SU-DHL-6 (cell line): ENCODE measurements at regions not wholly inside any gene's neighbourhood (a gene's known extent, or its start where the extent isn't known, plus 50 kb on each side); places are given as distances from the start of the nearest gene placed in this dataset.
"Not testable (repeated sequence)": the region's sequence is repeated elsewhere in the genome, so short reads cannot be mapped to it uniquely, and the experiment has no call there.

ENCODE experiments used
- H2AFZ ChIP-seq: fragments of 200-600 bp; sonication (generic); 2 replicates; pipeline ENCODE4 v1.6.1; 2014; ENCODE audit warnings: low read depth, mild to moderate bottlenecking, moderate library complexity, mixed read lengths, antibody characterized with exemption, low read length; ENCODE audit not compliant: severe bottlenecking
- H3F3A ChIP-seq: fragments of 200-600 bp; shearing (Covaris generic); 2 replicates; pipeline ENCODE4 v1.6.0; 2016; ENCODE audit warnings: antibody characterized with exemption, mild to moderate bottlenecking; ENCODE audit not compliant: insufficient read depth
- H3K27ac ChIP-seq: fragments of 200-600 bp; sonication (generic); 2 replicates; pipeline ENCODE4 v1.5.1; 2016; ENCODE audit warnings: low read depth, mild to moderate bottlenecking, low read length, moderate library complexity, mixed read lengths
- H3K27me3 ChIP-seq: fragments of 200-600 bp; sonication (generic), shearing (Covaris generic); 2 replicates; pipeline ENCODE4 v1.6.0; 2014; ENCODE audit warnings: mild to moderate bottlenecking, low read length
- H3K36me3 ChIP-seq: fragments of 200-600 bp; sonication (generic); 2 replicates; pipeline ENCODE4 v1.6.1; 2014; ENCODE audit warnings: mild to moderate bottlenecking, low read length, mixed read lengths
- H3K4me2 ChIP-seq: fragments of 300-600, 200-600 bp; shearing (Covaris generic), sonication (generic); 2 replicates; pipeline ENCODE4 v1.6.0; 2014; ENCODE audit warnings: low read length, low read depth, mild to moderate bottlenecking; ENCODE audit not compliant: poor library complexity, severe bottlenecking
- H3K4me3 ChIP-seq: fragments of 200-600 bp; sonication (generic); 2 replicates; pipeline ENCODE4 v1.5.1; 2014; ENCODE audit warnings: antibody characterized with exemption, low read length, mild to moderate bottlenecking, mixed read lengths; ENCODE audit not compliant: insufficient read depth, poor library complexity, severe bottlenecking
- H3K79me2 ChIP-seq: fragments of 200-600 bp; sonication (generic); 2 replicates; pipeline ENCODE4 v1.6.1; 2014; ENCODE audit warnings: mild to moderate bottlenecking, low read length, moderate library complexity; ENCODE audit not compliant: insufficient read depth
- H3K9ac ChIP-seq: fragments of 200-600 bp; sonication (generic); 2 replicates; pipeline ENCODE4 v1.7.0; 2014; ENCODE audit warnings: mild to moderate bottlenecking, low read length
- H3K9me2 ChIP-seq: fragments of 200-600 bp; sonication (generic); replicated peaks from 2 replicates; pipeline ENCODE4 v1.6.1; 2014; ENCODE audit warnings: low read length; ENCODE audit not compliant: insufficient read depth
- H3K9me3 ChIP-seq: fragments of 200-600 bp; sonication (generic); 2 replicates; pipeline ENCODE4 v1.6.1; 2014; ENCODE audit warnings: low read length, mixed read lengths; ENCODE audit not compliant: insufficient read depth
- H4K20me1 ChIP-seq: fragments of 200-600 bp; sonication (generic); 2 replicates; pipeline ENCODE4 v1.6.1; 2014; ENCODE audit warnings: low read depth, mild to moderate bottlenecking, antibody characterized with exemption, low read length, moderate library complexity, mixed read lengths
- EZH2phosphoT487 ChIP-seq: fragments of 200-600 bp; sonication (generic), shearing (Covaris generic); conservative IDR thresholded peaks from 2 replicates; pipeline ENCODE4 v1.6.1; 2018; ENCODE audit warnings: mild to moderate bottlenecking, antibody characterized with exemption, low read length, moderate library complexity, mixed read lengths
- TF ChIP-seq, protein P1 (sequence below): fragments of 200-600 bp; sonication (generic); IDR thresholded peaks from one replicate; pipeline ENCODE4 v1.5.1; 2017; ENCODE audit warnings: antibody characterized with exemption, mild to moderate bottlenecking, low read length, moderate library complexity; ENCODE audit not compliant: insufficient read depth, poor library complexity, severe bottlenecking

GRCh38 chr5:19235101-19235584, 752.9 kb downstream of the CDH18 start:
- H3K36me3 ChIP-seq, result no peaks in the 10 kb centered on the region
- peak overlapping the region; percentile 21 for H2AFZ ChIP-seq
- H3F3A ChIP-seq, result no peaks in the 10 kb centered on the region
- no peak overlapping the region for H3K4me3 ChIP-seq
- no peaks in the 10 kb centered on the region for H3K9me3 ChIP-seq
- H3K27ac ChIP-seq, result no peak overlapping the region
- no peak overlapping the region for H3K4me2 ChIP-seq
- no peaks in the 10 kb centered on the region for H3K79me2 ChIP-seq
- no peaks in the 10 kb centered on the region for H3K9me2 ChIP-seq
- H4K20me1 ChIP-seq, result no peaks in the 10 kb centered on the region
- TF ChIP-seq EZH2phosphoT487, result no peak
- TF ChIP-seq, protein P1, sequence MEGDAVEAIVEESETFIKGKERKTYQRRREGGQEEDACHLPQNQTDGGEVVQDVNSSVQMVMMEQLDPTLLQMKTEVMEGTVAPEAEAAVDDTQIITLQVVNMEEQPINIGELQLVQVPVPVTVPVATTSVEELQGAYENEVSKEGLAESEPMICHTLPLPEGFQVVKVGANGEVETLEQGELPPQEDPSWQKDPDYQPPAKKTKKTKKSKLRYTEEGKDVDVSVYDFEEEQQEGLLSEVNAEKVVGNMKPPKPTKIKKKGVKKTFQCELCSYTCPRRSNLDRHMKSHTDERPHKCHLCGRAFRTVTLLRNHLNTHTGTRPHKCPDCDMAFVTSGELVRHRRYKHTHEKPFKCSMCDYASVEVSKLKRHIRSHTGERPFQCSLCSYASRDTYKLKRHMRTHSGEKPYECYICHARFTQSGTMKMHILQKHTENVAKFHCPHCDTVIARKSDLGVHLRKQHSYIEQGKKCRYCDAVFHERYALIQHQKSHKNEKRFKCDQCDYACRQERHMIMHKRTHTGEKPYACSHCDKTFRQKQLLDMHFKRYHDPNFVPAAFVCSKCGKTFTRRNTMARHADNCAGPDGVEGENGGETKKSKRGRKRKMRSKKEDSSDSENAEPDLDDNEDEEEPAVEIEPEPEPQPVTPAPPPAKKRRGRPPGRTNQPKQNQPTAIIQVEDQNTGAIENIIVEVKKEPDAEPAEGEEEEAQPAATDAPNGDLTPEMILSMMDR, result no peak
- no peak overlapping the region for H3K9ac ChIP-seq
- no peaks in the 10 kb centered on the region for H3K27me3 ChIP-seq

GRCh38 chr5:19240170-19240569, 747.8 kb downstream of the CDH18 start:
- H3K36me3 ChIP-seq, result peaks cover 3% of the 10 kb centered on the region; the same call in 1 of the 2 replicates
- no peak overlapping the region for H3K9ac ChIP-seq
- H3K27ac ChIP-seq, result no peak overlapping the region
- TF ChIP-seq EZH2phosphoT487, result no peak
- TF ChIP-seq, protein P1, result no peak
- no peak overlapping the region for H3K4me3 ChIP-seq
- no peaks in the 10 kb centered on the region for H3F3A ChIP-seq
- H3K27me3 ChIP-seq, result no peaks in the 10 kb centered on the region
- H4K20me1 ChIP-seq, result no peaks in the 10 kb centered on the region
- H3K4me2 ChIP-seq, result no peak overlapping the region
- H3K79me2 ChIP-seq, result no peaks in the 10 kb centered on the region
- H3K9me3 ChIP-seq, result no peaks in the 10 kb centered on the region
- no peaks in the 10 kb centered on the region for H3K9me2 ChIP-seq
- H2AFZ ChIP-seq, result no peak overlapping the region

DNA sequence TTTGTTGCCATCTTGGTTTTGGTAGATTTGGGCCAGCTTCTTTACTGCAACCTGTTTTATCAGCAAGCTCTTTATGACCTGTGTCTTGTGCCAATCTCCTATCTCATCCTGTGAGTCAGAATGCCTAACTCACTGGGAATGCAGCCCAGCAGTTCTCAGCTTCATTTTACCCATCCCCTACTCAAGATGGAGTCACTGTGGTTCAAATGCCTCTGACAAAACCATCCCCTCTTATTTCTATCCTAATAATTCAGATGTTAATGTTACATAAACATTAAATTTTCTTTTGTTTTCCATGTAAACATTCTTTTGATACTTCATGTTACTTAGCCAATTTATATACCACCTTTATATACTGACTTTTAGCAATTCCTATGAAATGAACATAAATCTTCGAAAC, 746.3 kb downstream of the CDH18 start:
- no peak overlapping the region for H3K4me3 ChIP-seq
- no peaks in the 10 kb centered on the region for H3K79me2 ChIP-seq
- peaks cover 3% of the 10 kb centered on the region; the same call in 1 of the 2 replicates for H3K36me3 ChIP-seq
- peaks cover 8% of the 10 kb centered on the region; the same call in 1 of the 2 replicates for H3K9me3 ChIP-seq
- no peaks in the 10 kb centered on the region for H4K20me1 ChIP-seq
- no peak overlapping the region for H3K27ac ChIP-seq
- no peaks in the 10 kb centered on the region for H3K27me3 ChIP-seq
- no peak overlapping the region for H3K4me2 ChIP-seq
- H3F3A ChIP-seq, result no peaks in the 10 kb centered on the region
- TF ChIP-seq, protein P1, result no peak
- TF ChIP-seq EZH2phosphoT487, result no peak
- H3K9ac ChIP-seq, result no peak overlapping the region
- H2AFZ ChIP-seq, result peak overlapping the region; percentile 84
- H3K9me2 ChIP-seq, result no peaks in the 10 kb centered on the region

GRCh38 chr5:19246191-19246590, 741.8 kb downstream of the CDH18 start:
- not testable (repeated sequence) for H2AFZ ChIP-seq, H3K27me3 ChIP-seq, H3K9me3 ChIP-seq, H3K27ac ChIP-seq, H3K79me2 ChIP-seq, H3K9ac ChIP-seq, H4K20me1 ChIP-seq, H3F3A ChIP-seq, H3K4me3 ChIP-seq, H3K9me2 ChIP-seq, H3K4me2 ChIP-seq, H3K36me3 ChIP-seq
